ENCODE measurements at regions not wholly inside any gene's neighbourhood (a gene's known extent, or its start where the extent isn't known, plus 50 kb on each side); places are given as distances from the start of the nearest gene placed in this dataset.
"Not testable (repeated sequence)": the region's sequence is repeated elsewhere in the genome, so short reads cannot be mapped to it uniquely, and the experiment has no call there.

DNA sequence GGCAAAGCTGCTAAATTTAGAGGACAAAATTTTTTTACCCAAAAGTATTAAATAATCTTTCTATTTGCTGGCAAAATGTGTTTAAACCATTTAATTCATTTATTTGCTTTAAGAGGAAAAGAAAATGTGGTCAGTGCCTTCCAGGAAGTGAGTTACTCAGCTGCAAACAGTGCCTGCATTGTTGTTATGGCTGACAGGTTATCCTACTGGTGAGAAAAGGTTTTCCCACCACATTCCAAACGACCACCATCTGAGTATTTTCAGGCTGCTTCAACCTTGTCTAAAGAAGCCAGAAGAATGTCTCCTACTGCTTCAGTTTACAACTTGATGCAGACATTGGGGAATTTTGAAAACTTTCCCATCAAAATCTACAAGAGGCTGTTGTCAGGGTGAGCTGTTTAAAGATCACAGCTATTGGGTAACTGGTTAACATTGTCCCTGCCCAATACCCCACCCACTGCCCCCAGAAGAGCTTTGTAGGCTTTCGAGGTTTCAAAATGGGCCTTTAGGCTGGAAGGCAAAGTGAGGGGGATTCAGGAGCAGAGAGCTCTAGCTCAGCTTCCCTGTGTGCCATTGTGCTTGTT, 461.3 kb upstream of the FANCL start:
- Mint-ChIP-seq H3K4me3 (no peak overlapping the region), H3K27ac (no peak overlapping the region)
- TF ChIP-seq, protein P1, sequence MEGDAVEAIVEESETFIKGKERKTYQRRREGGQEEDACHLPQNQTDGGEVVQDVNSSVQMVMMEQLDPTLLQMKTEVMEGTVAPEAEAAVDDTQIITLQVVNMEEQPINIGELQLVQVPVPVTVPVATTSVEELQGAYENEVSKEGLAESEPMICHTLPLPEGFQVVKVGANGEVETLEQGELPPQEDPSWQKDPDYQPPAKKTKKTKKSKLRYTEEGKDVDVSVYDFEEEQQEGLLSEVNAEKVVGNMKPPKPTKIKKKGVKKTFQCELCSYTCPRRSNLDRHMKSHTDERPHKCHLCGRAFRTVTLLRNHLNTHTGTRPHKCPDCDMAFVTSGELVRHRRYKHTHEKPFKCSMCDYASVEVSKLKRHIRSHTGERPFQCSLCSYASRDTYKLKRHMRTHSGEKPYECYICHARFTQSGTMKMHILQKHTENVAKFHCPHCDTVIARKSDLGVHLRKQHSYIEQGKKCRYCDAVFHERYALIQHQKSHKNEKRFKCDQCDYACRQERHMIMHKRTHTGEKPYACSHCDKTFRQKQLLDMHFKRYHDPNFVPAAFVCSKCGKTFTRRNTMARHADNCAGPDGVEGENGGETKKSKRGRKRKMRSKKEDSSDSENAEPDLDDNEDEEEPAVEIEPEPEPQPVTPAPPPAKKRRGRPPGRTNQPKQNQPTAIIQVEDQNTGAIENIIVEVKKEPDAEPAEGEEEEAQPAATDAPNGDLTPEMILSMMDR (IDR thresholded peaks at IDR 0.05; ENCODE audit: unreplicated experiment in 3 of 3): no peak

DNA sequence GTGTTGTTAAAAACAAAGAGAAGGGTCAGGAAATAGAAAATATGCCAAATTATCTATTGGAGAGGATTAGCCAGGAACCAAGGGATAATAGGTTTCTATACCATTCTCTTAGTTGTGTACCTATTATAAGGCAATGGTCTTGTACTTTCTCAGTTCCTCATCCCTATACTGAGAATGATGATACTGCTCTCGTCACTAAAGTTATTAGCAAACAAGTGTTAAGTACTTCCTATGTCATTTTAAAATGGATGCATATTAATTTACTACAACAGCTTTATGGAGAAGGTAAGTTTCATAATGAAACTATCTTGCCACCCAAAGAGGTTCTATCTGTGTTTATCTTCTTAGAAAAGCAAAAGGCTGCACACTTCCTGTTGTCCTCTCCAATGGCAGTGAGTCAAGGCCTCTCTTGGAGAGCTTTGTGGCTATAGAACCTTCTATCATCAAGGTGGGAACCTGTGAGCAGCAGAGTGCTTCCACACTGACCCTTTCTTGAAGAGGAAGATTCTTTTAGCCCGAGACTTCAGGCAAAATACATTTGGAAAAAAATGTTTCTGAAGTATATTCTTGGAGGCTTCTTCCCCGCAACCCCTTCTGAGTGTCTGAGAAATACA, 460.7 kb upstream of the FANCL start:
- H3K9me3 Mint-ChIP-seq: no peaks in the 10 kb centered on the region
- no peaks in the 10 kb centered on the region for H3K27me3 Mint-ChIP-seq (ENCODE audit: low read depth)
- H3K4me3 Mint-ChIP-seq: no peak overlapping the region
- no peaks in the 10 kb centered on the region for H3K36me3 Mint-ChIP-seq (ENCODE audit: low read depth)
- TF ChIP-seq, protein P1 (IDR thresholded peaks at IDR 0.05; ENCODE audit: unreplicated experiment in 3 of 3): no peak
- no peak overlapping the region for H3K27ac Mint-ChIP-seq
- H3K4me1 Mint-ChIP-seq: no peaks in the 10 kb centered on the region

More for the DNA sequence above, 461.3 kb upstream of the FANCL start:
- Mint-ChIP-seq H3K4me1 (no peaks in the 10 kb centered on the region), H3K27me3 (ENCODE audit: low read depth) (no peaks in the 10 kb centered on the region), H3K36me3 (ENCODE audit: low read depth) (no peaks in the 10 kb centered on the region), H3K9me3 (no peaks in the 10 kb centered on the region)

DNA sequence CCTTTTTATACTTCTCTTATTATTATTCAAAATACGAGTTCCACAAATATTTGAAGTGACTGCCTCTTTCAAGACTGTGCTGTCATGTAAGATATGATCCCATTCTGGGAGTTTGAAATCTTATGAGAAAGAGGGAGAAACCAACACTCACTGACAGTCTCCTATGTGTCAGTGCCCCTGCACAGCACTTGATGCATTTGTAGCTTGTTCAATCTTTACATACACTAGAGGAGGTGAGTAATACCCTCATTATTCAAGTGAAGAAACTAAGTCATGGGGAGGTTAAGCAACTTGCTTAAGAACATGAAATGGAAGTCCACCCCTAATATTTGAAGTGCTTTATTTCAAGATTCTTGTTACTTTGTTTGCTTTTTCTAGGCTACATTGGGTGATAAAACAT, 459.5 kb upstream of the FANCL start:
- H3K27me3 Mint-ChIP-seq (ENCODE audit: low read depth): no peaks in the 10 kb centered on the region
- H3K36me3 Mint-ChIP-seq (ENCODE audit: low read depth): no peaks in the 10 kb centered on the region
- H3K4me1 Mint-ChIP-seq: no peaks in the 10 kb centered on the region
- H3K4me3 Mint-ChIP-seq: no peak overlapping the region
- no peak overlapping the region for H3K27ac Mint-ChIP-seq
- H3K9me3 Mint-ChIP-seq: no peaks in the 10 kb centered on the region
- TF ChIP-seq, protein P1 (IDR thresholded peaks at IDR 0.05; ENCODE audit: unreplicated experiment in 3 of 3): no peak

DNA sequence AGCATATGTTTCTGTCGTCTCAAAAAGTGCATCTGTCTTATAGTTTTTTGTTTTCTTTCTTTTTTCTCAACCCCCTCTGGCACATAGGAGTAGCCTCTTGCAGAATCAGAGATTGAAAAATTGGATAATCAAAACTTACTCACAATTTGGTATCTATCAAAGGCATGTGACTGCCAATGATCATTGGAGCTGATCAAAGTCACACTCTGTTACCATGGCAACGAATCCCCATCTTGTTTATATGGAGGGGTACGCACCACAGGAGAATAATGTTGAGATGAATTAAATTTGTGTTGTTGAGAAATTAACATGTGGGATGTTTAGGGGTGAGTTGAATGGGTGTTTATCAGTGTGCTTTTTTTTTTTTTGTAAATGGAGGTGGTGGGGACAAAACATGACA, 458.3 kb upstream of the FANCL start:
- Mint-ChIP-seq H3K4me3 (no peak overlapping the region), H3K36me3 (ENCODE audit: low read depth) (no peaks in the 10 kb centered on the region), H3K9me3 (peaks cover 2% of the 10 kb centered on the region), H3K27me3 (ENCODE audit: low read depth) (no peaks in the 10 kb centered on the region), H3K4me1 (no peaks in the 10 kb centered on the region), H3K27ac (no peak overlapping the region)
- TF ChIP-seq, protein P1 (IDR thresholded peaks at IDR 0.05; ENCODE audit: unreplicated experiment in 3 of 3): no peak

DNA sequence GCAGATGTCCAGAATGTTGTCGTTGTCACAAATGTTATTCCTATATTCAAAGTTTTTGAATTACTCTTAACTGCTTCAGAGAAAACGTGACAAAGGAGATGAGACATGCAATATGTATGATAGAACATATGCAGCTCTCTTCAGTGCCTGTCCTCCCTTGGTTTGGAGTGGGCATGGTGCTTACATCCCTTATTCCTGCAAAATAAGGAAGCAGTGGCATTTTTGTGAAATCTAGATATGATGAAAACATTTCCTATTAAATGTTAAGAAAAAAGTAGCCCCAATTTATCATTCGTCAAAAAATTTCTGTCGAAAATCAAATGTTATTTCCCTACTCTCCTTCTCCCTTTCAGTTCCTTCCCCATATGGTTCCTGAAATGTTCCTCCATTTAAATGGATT, 457.5 kb upstream of the FANCL start:
- no peak overlapping the region for H3K27ac Mint-ChIP-seq
- peaks cover 2% of the 10 kb centered on the region for H3K9me3 Mint-ChIP-seq
- H3K4me1 Mint-ChIP-seq: no peaks in the 10 kb centered on the region
- H3K27me3 Mint-ChIP-seq (ENCODE audit: low read depth): no peaks in the 10 kb centered on the region
- no peak overlapping the region for H3K4me3 Mint-ChIP-seq
- TF ChIP-seq, protein P1 (IDR thresholded peaks at IDR 0.05; ENCODE audit: unreplicated experiment in 3 of 3): no peak
- no peaks in the 10 kb centered on the region for H3K36me3 Mint-ChIP-seq (ENCODE audit: low read depth)

DNA sequence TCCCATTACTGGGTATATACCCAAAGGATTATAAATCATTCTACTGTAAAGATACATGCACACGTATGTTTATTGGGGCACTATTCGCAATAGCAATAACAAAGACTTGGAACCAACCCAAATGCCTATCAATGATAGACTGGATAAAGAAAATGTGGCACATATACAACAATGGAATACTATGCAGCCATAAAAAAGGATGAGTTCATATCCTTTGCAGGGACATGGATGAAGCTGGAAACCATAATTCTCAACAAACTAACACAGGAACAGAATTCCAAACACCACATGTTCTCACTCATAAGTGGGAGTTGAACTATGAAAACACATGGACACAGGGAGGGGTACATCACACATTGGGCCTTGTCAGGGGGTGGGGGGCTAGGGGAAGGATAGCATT, 453.0 kb upstream of the FANCL start:
- not testable (repeated sequence) for H3K27ac Mint-ChIP-seq; H3K9me3 Mint-ChIP-seq; H3K4me3 Mint-ChIP-seq; H3K36me3 Mint-ChIP-seq (ENCODE audit: low read depth); H3K27me3 Mint-ChIP-seq (ENCODE audit: low read depth); H3K4me1 Mint-ChIP-seq

DNA sequence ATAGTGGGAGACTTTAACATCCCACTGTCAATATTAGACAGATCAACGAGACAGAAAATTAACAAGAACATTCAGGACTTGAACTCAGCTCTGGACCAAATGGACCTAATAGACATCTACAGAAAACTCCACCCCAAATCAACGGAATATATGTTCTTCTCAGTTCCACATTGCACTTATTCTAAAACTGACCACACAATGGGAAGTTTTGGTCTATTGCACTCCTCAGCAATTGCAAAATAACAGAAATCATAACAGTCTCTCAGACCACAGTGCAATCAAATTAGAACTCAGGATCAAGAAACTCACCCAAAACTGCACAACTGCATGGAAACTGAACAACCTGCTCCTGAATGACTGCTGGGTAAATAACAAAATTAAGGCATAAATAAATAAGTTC, 449.9 kb upstream of the FANCL start:
- H3K9me3 Mint-ChIP-seq; H3K4me3 Mint-ChIP-seq; H3K4me1 Mint-ChIP-seq; H3K36me3 Mint-ChIP-seq (ENCODE audit: low read depth); H3K27ac Mint-ChIP-seq; H3K27me3 Mint-ChIP-seq (ENCODE audit: low read depth): not testable (repeated sequence)

Measured in nephron (organoid).